Naive thymus-derived CD8-positive, alpha-beta T cell (primary cell): ENCODE measurements at regions not wholly inside any gene's neighbourhood (a gene's known extent, or its start where the extent isn't known, plus 50 kb on each side); places are given as distances from the start of the nearest gene placed in this dataset.
"Not testable (repeated sequence)": the region's sequence is repeated elsewhere in the genome, so short reads cannot be mapped to it uniquely, and the experiment has no call there.

ENCODE experiments used
- ATAC-seq, 2 donors: fragments of 150-1000 bp; cut with Tn5 transposase in 1 of 2; sonication (Bioruptor Pico), chemical (Tn5 transposase) in 1 of 2; 1 replicate in 1 of 2; 2 replicates in 1 of 2; pipeline ENCODE4 v1.10.0; 2021; ENCODE audit warnings: mild to moderate bottlenecking in 2 of 2, moderate library complexity in 2 of 2
- POLR2A ChIA-PET: fragments of 350-600 bp; sonication (Branson Sonifier 250); formaldehyde crosslinking; loops from one replicate; lab custom pipeline; 2021; ENCODE audit warnings: antibody characterized with exemption; lab: Charles Lee
- DNase-seq, 10 donors: peaks; one replicate each; pipeline versions ENCODE4 v3.0.0 to v3.0.0-alpha.2; 2020 to 2022
- H3K27ac Mint-ChIP-seq, 10 donors: one replicate each; pipeline ENCODE4 v1.8.0; 2020 to 2022; ENCODE audit warnings: mild to moderate bottlenecking in 10 of 10, mixed read lengths in 10 of 10, moderate library complexity in 4 of 10, inconsistent platforms in 1 of 10
- H3K27me3 Mint-ChIP-seq, 5 donors: one replicate each; pipeline ENCODE4 v1.8.0; 2021 to 2022; ENCODE audit warnings: mixed read lengths in 5 of 5
- H3K36me3 Mint-ChIP-seq, 3 donors: one replicate each; pipeline ENCODE4 v1.8.0; 2020 to 2022; ENCODE audit warnings: mixed read lengths in 3 of 3, mild to moderate bottlenecking in 2 of 3, inconsistent platforms in 1 of 3
- H3K4me1 Mint-ChIP-seq, 4 donors: one replicate each; pipeline ENCODE4 v1.8.0; 2021 to 2022; ENCODE audit warnings: mixed read lengths in 4 of 4
- H3K4me3 Mint-ChIP-seq, 10 donors: one replicate each; pipeline ENCODE4 v1.8.0; 2020 to 2022; ENCODE audit warnings: mild to moderate bottlenecking in 10 of 10, mixed read lengths in 10 of 10, moderate library complexity in 6 of 10, inconsistent platforms in 1 of 10
- H3K9me3 Mint-ChIP-seq, 9 donors: one replicate each; pipeline ENCODE4 v1.8.0; 2020 to 2022; ENCODE audit warnings: mixed read lengths in 9 of 9, mild to moderate bottlenecking in 3 of 9, inconsistent platforms in 1 of 9, moderate library complexity in 1 of 9

- DNase-seq, POLR2A ChIA-PET, ATAC-seq, H3K9me3 Mint-ChIP-seq, H3K36me3 Mint-ChIP-seq, H3K4me3 Mint-ChIP-seq, H3K27me3 Mint-ChIP-seq: not testable (repeated sequence)
- peak overlapping the region in 1 of 10 donors; percentile 29 for H3K27ac Mint-ChIP-seq
- peaks cover 0 to 15% (median 0%) of the 10 kb centered on the region in 4 donors for H3K4me1 Mint-ChIP-seq
Observed at GRCh38 chr2:111530239-111530965, 353.6 kb downstream of the ANAPC1 start.

DNA sequence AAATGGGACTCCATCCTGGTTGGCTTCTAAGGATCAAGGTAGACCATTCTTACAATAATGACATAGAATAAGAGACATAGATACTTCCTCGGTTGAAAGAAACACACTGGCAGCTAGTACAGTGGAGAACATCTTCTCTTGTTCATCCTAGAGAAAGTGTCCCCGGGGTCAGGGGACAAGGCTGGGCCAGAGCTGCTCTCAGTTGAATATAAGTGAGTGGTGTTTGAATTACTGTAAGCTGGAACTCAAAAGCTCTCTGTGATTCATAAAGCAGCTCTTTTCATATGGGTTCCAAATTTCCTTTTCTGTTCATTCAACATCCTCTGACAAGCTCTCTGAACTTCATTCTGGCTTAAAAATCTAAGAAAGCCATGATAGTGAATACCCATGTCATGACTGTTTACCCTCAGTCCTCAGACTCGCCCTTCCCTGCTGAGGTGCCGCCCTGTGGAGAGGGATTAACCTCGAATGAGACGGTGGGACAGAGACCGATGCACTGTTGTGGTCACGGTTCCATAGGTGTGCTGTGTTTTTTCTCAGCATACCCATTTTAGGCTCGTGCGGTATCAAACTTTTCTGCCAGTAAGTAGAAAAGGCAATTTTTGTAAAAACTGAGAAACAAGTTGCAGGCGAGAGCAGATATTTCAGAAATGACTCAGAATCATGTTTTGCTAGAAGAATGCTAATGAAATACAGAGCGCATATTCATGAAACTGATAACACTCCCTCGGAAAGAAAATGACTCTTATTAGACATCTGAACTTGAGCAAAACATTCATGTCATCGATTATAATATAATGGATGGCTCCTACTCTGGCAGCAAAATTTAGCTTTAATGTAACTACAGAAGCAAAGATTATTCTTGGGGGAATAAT is 351.1 kb downstream of the ANAPC1 start:
- H3K36me3 Mint-ChIP-seq, DNase-seq, ATAC-seq, H3K27me3 Mint-ChIP-seq, POLR2A ChIA-PET, H3K4me3 Mint-ChIP-seq, H3K9me3 Mint-ChIP-seq: not testable (repeated sequence)
- peak overlapping the region in 1 of 10 donors; percentile 59 for H3K27ac Mint-ChIP-seq
- H3K4me1 Mint-ChIP-seq: peaks cover 0 to 15% (median 0%) of the 10 kb centered on the region in 4 donors

DNA sequence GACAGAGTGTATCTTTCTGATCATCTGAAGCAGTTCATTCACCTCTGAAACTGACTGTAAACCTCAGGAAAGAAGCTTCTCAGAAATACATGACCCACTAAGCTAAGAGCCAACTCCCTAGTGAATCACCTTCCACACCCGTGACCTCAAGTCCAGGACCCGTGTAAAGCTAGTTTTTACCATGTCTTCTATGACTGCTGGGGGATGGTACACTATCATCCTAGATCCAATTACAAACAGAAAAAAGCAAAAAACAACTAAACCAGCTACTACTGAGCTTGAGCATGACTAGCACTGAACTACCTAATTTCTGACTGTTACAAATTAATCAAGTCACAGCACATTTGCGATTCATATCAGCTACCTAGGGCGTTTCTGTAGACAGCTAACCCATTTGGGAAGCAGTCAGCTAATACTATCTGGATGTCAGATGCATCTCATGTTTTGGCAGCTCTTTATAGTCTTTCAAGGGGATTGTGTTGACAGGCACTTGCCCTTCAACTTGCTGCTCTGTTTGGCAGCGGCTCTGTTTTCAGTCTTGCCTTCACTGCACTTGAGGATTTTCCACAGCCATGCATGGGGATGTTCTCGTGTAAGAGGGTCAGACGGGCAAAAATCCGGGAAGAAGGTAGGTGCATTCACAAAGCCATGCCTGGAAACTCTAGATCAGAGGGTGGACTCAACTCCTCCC is 350.3 kb downstream of the ANAPC1 start:
- H3K27ac Mint-ChIP-seq, ATAC-seq: not testable (repeated sequence)

DNA sequence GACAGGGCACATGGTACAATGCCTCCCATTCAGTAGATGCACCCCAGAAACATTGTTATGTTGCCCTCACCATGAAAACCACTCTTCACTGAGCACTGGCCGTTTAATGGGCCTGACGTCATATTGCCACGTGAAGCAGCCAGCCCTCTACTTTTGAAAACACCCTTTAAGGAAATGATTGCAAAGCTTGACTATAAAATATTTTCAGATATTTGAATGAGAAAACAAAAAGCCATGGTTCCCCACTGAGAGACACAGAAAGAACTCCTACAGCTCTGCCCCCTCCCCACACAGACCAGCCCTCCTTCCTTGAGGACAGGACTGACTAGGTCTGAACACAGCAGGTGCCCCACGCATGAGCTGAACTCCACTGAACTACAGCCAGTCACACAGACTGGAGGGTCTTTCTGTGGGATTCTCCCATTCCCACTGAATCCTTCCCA is 349.1 kb downstream of the ANAPC1 start:
- H3K27ac Mint-ChIP-seq: peak overlapping the region in 2 of 10 donors; percentile 31 to 67
- peak overlapping the region in 1 of 10 donors; percentile 71 for H3K4me3 Mint-ChIP-seq
- no peaks in the 10 kb centered on the region for H3K36me3 Mint-ChIP-seq
- no peak for DNase-seq
- POLR2A ChIA-PET: no interaction called here
- no peaks in the 10 kb centered on the region for H3K9me3 Mint-ChIP-seq
- peaks cover 0 to 15% (median 0%) of the 10 kb centered on the region in 4 donors for H3K4me1 Mint-ChIP-seq
- no peaks in the 10 kb centered on the region for H3K27me3 Mint-ChIP-seq
- no peak for ATAC-seq

More for the DNA sequence above, 350.3 kb downstream of the ANAPC1 start:
- H3K4me3 Mint-ChIP-seq: peak overlapping the region in 1 of 10 donors; percentile 24
- H3K36me3 Mint-ChIP-seq, H3K27me3 Mint-ChIP-seq, DNase-seq, POLR2A ChIA-PET, H3K9me3 Mint-ChIP-seq: not testable (repeated sequence)
- H3K4me1 Mint-ChIP-seq: peaks cover 0 to 15% (median 0%) of the 10 kb centered on the region in 4 donors

DNA sequence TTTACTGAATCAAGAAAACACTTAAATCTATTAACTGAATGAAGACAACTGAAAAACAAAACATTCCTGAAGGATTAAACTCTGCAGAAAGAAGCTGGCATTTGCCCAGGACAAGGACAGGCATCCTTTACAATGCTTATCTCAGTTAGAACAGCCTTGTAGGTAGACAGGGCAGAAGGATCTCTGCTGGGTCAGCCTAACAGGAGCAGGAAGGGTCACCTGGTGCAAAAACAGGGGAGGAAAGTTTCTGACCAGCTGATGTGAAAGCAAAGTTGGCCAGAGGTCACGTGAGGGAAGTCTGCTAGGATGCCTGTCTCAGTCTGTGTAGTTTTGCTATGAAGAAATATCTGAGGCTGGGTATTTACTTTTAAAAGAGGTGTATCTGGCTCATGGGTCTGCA is 348.6 kb downstream of the ANAPC1 start:
- DNase-seq: no peak
- Mint-ChIP-seq H3K4me1 (peaks cover 0 to 15% (median 0%) of the 10 kb centered on the region in 4 donors), H3K36me3 (no peaks in the 10 kb centered on the region), H3K4me3 (no peak overlapping the region), H3K27ac (no peak overlapping the region), H3K27me3 (no peaks in the 10 kb centered on the region), H3K9me3 (no peaks in the 10 kb centered on the region)
- POLR2A ChIA-PET: no interaction called here
- no peak for ATAC-seq

DNA sequence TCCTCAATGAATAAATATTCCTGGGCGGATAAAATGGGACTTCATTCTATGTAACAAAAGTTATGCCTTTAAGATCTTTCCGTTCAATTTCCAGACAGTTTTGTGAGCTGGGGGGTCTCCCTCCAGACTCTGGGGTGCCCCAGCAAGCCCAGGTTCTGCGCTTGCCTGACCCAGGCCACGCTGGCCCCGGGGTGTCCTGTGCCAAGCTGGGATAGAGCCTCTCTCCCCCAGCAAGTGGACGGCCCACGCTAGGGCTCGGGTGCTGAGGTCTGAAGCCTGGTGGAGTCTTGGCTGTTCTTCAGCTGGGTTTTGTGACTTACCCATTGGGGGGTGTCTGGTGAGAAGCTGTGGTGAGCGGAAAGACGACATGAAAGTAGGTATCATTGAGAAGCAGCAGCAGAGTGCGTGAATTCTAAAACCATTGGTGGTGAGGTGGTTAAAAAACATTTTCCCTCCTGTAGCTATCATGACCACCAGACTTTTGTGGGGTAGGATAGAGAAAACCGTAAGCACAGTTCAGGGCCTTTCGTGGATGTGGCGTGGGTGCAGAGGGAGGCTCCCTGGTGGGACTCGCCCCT is 346.8 kb downstream of the ANAPC1 start:
- DNase-seq (no peak), ATAC-seq (no peak)
- no peaks in the 10 kb centered on the region for H3K27me3 Mint-ChIP-seq
- no peaks in the 10 kb centered on the region for H3K9me3 Mint-ChIP-seq
- H3K27ac Mint-ChIP-seq: peak overlapping the region in 1 of 10 donors; percentile 47
- POLR2A ChIA-PET: no interaction called here
- H3K4me3 Mint-ChIP-seq: no peak overlapping the region
- no peaks in the 10 kb centered on the region for H3K36me3 Mint-ChIP-seq
- peaks cover 0 to 15% (median 0%) of the 10 kb centered on the region in 4 donors for H3K4me1 Mint-ChIP-seq

- H3K4me1 Mint-ChIP-seq, DNase-seq, H3K9me3 Mint-ChIP-seq, H3K36me3 Mint-ChIP-seq, H3K4me3 Mint-ChIP-seq, ATAC-seq, POLR2A ChIA-PET, H3K27ac Mint-ChIP-seq, H3K27me3 Mint-ChIP-seq: not testable (repeated sequence)
Observed at GRCh38 chr2:111539991-111540390, 344.0 kb downstream of the ANAPC1 start.

- H3K27ac Mint-ChIP-seq, DNase-seq, H3K27me3 Mint-ChIP-seq, H3K4me1 Mint-ChIP-seq, H3K36me3 Mint-ChIP-seq, ATAC-seq, H3K4me3 Mint-ChIP-seq, POLR2A ChIA-PET, H3K9me3 Mint-ChIP-seq: not testable (repeated sequence)
Observed at GRCh38 chr2:111542120-111542774, 341.7 kb downstream of the ANAPC1 start.

DNA sequence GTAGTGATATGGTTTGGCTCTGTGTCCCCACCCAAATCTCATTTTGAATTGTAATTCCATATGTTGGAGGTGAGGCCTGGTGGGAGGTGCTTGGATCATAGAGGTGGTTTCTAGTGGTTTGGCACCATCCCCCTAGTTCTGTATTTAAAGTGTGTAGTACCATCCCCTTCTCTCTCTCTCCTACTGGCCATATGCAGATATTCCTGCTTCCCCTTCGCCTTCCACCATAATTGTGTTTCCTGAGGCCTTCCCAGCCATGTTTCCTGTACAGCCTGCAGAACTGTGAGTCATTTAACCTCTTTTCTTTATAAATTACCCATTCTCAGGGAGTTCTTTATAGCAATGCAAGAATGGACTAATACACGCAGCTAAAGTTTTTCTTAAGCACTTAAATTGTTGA is 340.0 kb downstream of the ANAPC1 start:
- H3K9me3 Mint-ChIP-seq: not testable (repeated sequence)

DNA sequence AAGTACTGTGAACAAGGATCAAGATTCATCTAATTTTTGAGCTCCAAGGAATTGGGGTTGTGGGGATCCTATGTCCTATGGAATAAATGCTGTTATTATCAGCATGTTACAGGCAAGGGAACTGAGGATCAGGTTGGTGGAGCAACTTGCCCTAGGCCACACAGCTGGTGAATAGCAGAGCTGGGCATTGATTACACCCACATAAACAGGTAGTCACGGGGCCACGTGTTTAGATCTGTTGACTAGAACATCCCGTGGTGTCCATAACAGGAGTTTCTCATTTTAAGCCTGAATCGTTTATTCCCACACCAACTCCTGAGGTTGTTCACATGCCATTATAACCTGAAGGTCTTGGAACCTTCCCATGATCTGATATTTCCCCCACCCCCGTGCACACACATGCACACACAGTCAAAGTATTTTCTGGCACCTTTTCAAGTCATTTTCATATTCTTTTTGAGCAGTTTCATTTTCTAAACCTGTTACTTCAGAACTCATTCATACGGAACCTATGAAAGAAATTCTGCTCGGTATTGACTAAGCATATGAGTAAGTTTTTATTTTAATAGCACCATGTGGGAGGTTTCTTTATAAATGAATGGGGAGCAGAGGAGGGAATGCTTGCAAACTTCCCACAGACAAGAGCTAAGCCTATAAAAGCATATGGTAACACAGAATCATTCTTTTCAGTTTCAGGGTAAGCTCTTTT is 338.1 kb downstream of the ANAPC1 start:
- H3K27me3 Mint-ChIP-seq, H3K4me1 Mint-ChIP-seq, POLR2A ChIA-PET, H3K4me3 Mint-ChIP-seq, H3K9me3 Mint-ChIP-seq, DNase-seq, H3K36me3 Mint-ChIP-seq, H3K27ac Mint-ChIP-seq, ATAC-seq: not testable (repeated sequence)

More for the DNA sequence above, 340.0 kb downstream of the ANAPC1 start:
- H3K36me3 Mint-ChIP-seq, DNase-seq, H3K27me3 Mint-ChIP-seq, ATAC-seq, POLR2A ChIA-PET, H3K4me1 Mint-ChIP-seq, H3K4me3 Mint-ChIP-seq, H3K27ac Mint-ChIP-seq: not testable (repeated sequence)

DNA sequence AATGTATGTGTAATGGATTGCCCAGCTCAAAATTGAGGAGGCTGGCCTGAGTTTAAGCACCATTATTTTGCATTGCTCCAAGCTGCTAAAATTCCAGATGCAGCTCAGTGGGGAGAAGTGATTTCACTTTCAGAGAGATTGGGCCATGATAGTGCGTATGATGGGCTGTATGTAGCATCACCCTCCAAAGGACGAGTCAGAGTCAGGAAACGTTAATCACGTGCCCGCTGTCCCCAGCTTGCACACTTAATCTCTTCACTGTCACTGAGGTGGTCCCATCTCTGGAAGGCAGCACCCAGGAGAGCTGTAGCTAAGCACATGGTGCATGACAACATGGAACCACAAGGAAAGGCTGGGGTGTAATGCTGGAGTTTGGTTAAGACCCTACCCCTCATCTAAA is 337.4 kb downstream of the ANAPC1 start:
- H3K4me3 Mint-ChIP-seq, H3K36me3 Mint-ChIP-seq, POLR2A ChIA-PET, ATAC-seq, H3K27ac Mint-ChIP-seq, H3K27me3 Mint-ChIP-seq, H3K9me3 Mint-ChIP-seq, H3K4me1 Mint-ChIP-seq, DNase-seq: not testable (repeated sequence)

DNA sequence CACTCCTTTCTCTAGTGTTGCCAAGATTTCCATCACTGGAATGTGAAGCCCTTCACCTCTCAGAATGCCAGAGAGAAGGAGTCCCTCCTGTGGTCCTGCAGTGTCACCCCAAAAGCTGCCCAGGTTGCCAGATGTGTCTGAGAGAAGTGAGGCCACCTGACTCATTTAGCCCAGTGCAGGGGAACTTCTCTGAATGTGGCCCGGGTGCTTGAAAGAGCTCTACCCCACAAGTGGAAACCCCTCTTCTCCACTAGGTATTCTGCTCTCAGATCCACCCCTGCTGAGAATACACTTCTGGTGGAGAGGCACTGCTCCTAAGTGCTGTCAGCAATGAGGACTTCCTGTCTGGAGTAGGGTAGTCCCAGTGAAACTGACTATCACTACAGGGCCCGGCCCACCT is 334.8 kb downstream of the ANAPC1 start:
- POLR2A ChIA-PET, H3K27me3 Mint-ChIP-seq, H3K9me3 Mint-ChIP-seq, H3K36me3 Mint-ChIP-seq, H3K4me1 Mint-ChIP-seq, ATAC-seq, H3K4me3 Mint-ChIP-seq, DNase-seq, H3K27ac Mint-ChIP-seq: not testable (repeated sequence)
